CD8-positive, alpha-beta memory T cell (primary cell): ENCODE measurements at regions not wholly inside any gene's neighbourhood (a gene's known extent, or its start where the extent isn't known, plus 50 kb on each side); places are given as distances from the start of the nearest gene placed in this dataset.

Experiments
- CTCF ChIA-PET: fragments of 350-600 bp; sonication (Branson Sonifier 250); formaldehyde crosslinking; loops from one replicate; lab custom pipeline; 2021; ENCODE audit warnings: antibody characterized with exemption; lab: Charles Lee
- POLR2A ChIA-PET: fragments of 350-600 bp; sonication (Branson Sonifier 250); formaldehyde crosslinking; loops from one replicate; lab custom pipeline; 2021; ENCODE audit warnings: antibody characterized with exemption; lab: Charles Lee
- DNase-seq, 5 donors: peaks; one replicate each; pipeline versions ENCODE4 v3.0.0 to v3.0.0-alpha.2; 2020 to 2022; ENCODE audit warnings: mixed read lengths in 1 of 5
- H3K27ac ChIP-seq: one replicate; pipeline ENCODE4 v1.7.0; 2013; ENCODE audit warnings: low read depth, mild to moderate bottlenecking, low read length, moderate library complexity
- H3K27me3 ChIP-seq: 2 replicates; pipeline ENCODE4 v1.7.0; 2013; ENCODE audit warnings: low read length, mild to moderate bottlenecking; ENCODE audit not compliant: insufficient read depth, poor library complexity, severe bottlenecking
- H3K36me3 ChIP-seq: 2 replicates; pipeline ENCODE4 v1.7.0; 2013; ENCODE audit warnings: mild to moderate bottlenecking, low read length, moderate library complexity; ENCODE audit not compliant: insufficient read depth
- H3K4me1 ChIP-seq: 2 replicates; pipeline ENCODE4 v1.7.0; 2013; ENCODE audit warnings: mild to moderate bottlenecking, low read length, moderate library complexity; ENCODE audit not compliant: insufficient read depth
- H3K4me3 ChIP-seq: 2 replicates; pipeline ENCODE4 v1.7.0; 2013; ENCODE audit warnings: mild to moderate bottlenecking, low read length
- H3K9me3 ChIP-seq: 2 replicates; pipeline ENCODE4 v1.7.0; 2013; ENCODE audit warnings: mild to moderate bottlenecking, low read length
- H3K27ac Mint-ChIP-seq, 8 donors: one replicate each; pipeline ENCODE4 v1.8.0; 2020 to 2021; ENCODE audit warnings: mixed read lengths in 8 of 8, mild to moderate bottlenecking in 6 of 8, inconsistent platforms in 3 of 8, moderate library complexity in 3 of 8
- H3K27me3 Mint-ChIP-seq, 2 donors: one replicate each; pipeline ENCODE4 v1.8.0; 2020 to 2021; ENCODE audit warnings: mixed read lengths in 2 of 2, mild to moderate bottlenecking in 1 of 2, moderate library complexity in 1 of 2
- H3K36me3 Mint-ChIP-seq, 3 donors: one replicate each; pipeline ENCODE4 v1.8.0; 2020 to 2021; ENCODE audit warnings: mixed read lengths in 3 of 3, inconsistent platforms in 1 of 3, mild to moderate bottlenecking in 1 of 3
- H3K4me1 Mint-ChIP-seq, 3 donors: one replicate each; pipeline ENCODE4 v1.8.0; 2020 to 2021; ENCODE audit warnings: mixed read lengths in 3 of 3, inconsistent platforms in 1 of 3, mild to moderate bottlenecking in 1 of 3
- H3K4me3 Mint-ChIP-seq, 7 donors: one replicate each; pipeline ENCODE4 v1.8.0; 2020 to 2021; ENCODE audit warnings: mixed read lengths in 7 of 7, mild to moderate bottlenecking in 6 of 7, moderate library complexity in 4 of 7, inconsistent platforms in 2 of 7
- H3K9me3 Mint-ChIP-seq, 5 donors: one replicate each; pipeline ENCODE4 v1.8.0; 2020 to 2022; ENCODE audit warnings: mixed read lengths in 5 of 5, mild to moderate bottlenecking in 3 of 5, moderate library complexity in 2 of 5, inconsistent platforms in 1 of 5

GRCh38 chr2:14930441-14930840 is 297.9 kb downstream of the LRATD1 start:
- H3K36me3 Mint-ChIP-seq = no peaks in the 10 kb centered on the region
- H3K9me3 ChIP-seq = no peaks in the 10 kb centered on the region
- H3K27ac ChIP-seq = no peak overlapping the region
- no peak for DNase-seq
- H3K9me3 Mint-ChIP-seq = peaks cover 0 to 2% (median 0%) of the 10 kb centered on the region in 5 donors
- no peak overlapping the region for H3K27ac Mint-ChIP-seq
- no peaks in the 10 kb centered on the region for H3K4me1 ChIP-seq
- CTCF ChIA-PET = no interaction called here
- POLR2A ChIA-PET = no interaction called here
- peaks cover 2 to 3% of the 10 kb centered on the region in 2 donors for H3K27me3 Mint-ChIP-seq
- H3K27me3 ChIP-seq = no peaks in the 10 kb centered on the region
- H3K36me3 ChIP-seq = no peaks in the 10 kb centered on the region
- no peak overlapping the region for H3K4me3 ChIP-seq
- no peaks in the 10 kb centered on the region for H3K4me1 Mint-ChIP-seq
- H3K4me3 Mint-ChIP-seq = no peak overlapping the region

DNA sequence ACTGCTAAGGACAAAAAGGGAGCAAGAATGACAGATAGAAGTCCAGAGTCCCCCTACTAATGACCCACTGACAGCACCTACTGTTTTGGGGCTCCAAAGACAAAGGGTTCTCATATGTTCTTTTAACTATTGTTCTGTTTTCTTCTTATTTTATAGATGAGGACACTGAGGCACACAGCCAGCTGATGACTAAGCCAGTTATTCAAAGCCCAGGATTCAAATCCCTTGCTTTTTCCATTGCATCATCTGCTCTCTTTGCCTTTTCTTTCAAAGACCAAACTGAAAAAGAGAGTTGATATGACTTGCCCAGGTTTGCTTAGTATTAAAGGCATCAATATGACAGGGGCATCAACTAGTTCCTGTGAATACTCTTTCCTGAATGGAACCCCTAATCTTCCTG is 299.8 kb downstream of the LRATD1 start:
- no peaks in the 10 kb centered on the region for H3K4me1 Mint-ChIP-seq
- no peaks in the 10 kb centered on the region for H3K9me3 ChIP-seq
- no peak overlapping the region for H3K4me3 ChIP-seq
- ChIA-PET POLR2A (no interaction called here), CTCF (no interaction called here)
- H3K27ac Mint-ChIP-seq = no peak overlapping the region
- H3K4me1 ChIP-seq = no peaks in the 10 kb centered on the region
- no peaks in the 10 kb centered on the region for H3K36me3 Mint-ChIP-seq
- no peaks in the 10 kb centered on the region for H3K27me3 ChIP-seq
- no peaks in the 10 kb centered on the region for H3K36me3 ChIP-seq
- no peak overlapping the region for H3K4me3 Mint-ChIP-seq
- peaks cover 2 to 3% of the 10 kb centered on the region in 2 donors for H3K27me3 Mint-ChIP-seq
- H3K9me3 Mint-ChIP-seq = peaks cover 0 to 6% (median 1%) of the 10 kb centered on the region in 5 donors
- no peak overlapping the region for H3K27ac ChIP-seq
- DNase-seq = no peak

- Histone ChIP-seq H3K27ac (no peak overlapping the region), H3K9me3 (no peaks in the 10 kb centered on the region), H3K4me1 (no peaks in the 10 kb centered on the region), H3K4me3 (no peak overlapping the region), H3K36me3 (no peaks in the 10 kb centered on the region), H3K27me3 (no peaks in the 10 kb centered on the region)
- H3K4me1 Mint-ChIP-seq = no peaks in the 10 kb centered on the region
- CTCF ChIA-PET = no interaction called here
- POLR2A ChIA-PET = no interaction called here
- peaks cover 0 to 6% (median 1%) of the 10 kb centered on the region in 5 donors for H3K9me3 Mint-ChIP-seq
- peaks cover 2 to 3% of the 10 kb centered on the region in 2 donors for H3K27me3 Mint-ChIP-seq
- peaks cover 0 to under 1% (median 0%) of the 10 kb centered on the region in 3 donors for H3K36me3 Mint-ChIP-seq
- no peak overlapping the region for H3K4me3 Mint-ChIP-seq
- DNase-seq = no peak
- no peak overlapping the region for H3K27ac Mint-ChIP-seq
Measured at GRCh38 chr2:14933753-14934152, 301.2 kb downstream of the LRATD1 start.

- Histone ChIP-seq H3K27me3 (no peaks in the 10 kb centered on the region), H3K27ac (no peak overlapping the region), H3K4me1 (no peaks in the 10 kb centered on the region), H3K9me3 (no peaks in the 10 kb centered on the region), H3K36me3 (no peaks in the 10 kb centered on the region), H3K4me3 (no peak overlapping the region)
- peaks cover 0 to 6% (median 1%) of the 10 kb centered on the region in 5 donors for H3K9me3 Mint-ChIP-seq
- peaks cover 2 to 3% of the 10 kb centered on the region in 2 donors for H3K27me3 Mint-ChIP-seq
- no peak for DNase-seq
- POLR2A ChIA-PET = no interaction called here
- no peaks in the 10 kb centered on the region for H3K4me1 Mint-ChIP-seq
- H3K27ac Mint-ChIP-seq = no peak overlapping the region
- peaks cover 0 to 2% (median 0%) of the 10 kb centered on the region in 3 donors for H3K36me3 Mint-ChIP-seq
- CTCF ChIA-PET = no interaction called here
- no peak overlapping the region for H3K4me3 Mint-ChIP-seq
Measured at GRCh38 chr2:14936426-14936825, 303.9 kb downstream of the LRATD1 start.

DNA sequence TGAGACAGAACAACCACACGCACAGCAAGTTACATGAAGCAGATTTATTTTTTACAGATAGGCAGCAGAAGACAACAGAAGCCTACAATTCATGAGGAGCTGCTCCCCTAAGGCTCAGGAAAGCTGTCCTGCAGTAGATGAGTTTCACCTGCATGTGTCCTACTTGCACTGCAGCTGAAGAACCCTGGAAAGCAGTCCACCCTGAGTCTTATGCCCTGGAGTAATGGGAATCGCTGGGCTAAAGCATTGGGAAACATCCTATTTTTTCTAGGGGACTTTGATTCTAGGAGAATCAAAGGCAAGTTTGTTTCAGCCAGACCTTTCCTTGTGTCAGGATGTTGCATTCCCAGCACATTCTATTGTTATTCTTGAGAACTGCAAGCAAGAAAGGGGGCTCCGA is 304.8 kb downstream of the LRATD1 start:
- H3K36me3 Mint-ChIP-seq = peaks cover 0 to 2% (median 0%) of the 10 kb centered on the region in 3 donors
- Histone ChIP-seq H3K27me3 (no peaks in the 10 kb centered on the region), H3K9me3 (no peaks in the 10 kb centered on the region), H3K4me3 (no peak overlapping the region), H3K4me1 (no peaks in the 10 kb centered on the region), H3K36me3 (no peaks in the 10 kb centered on the region), H3K27ac (no peak overlapping the region)
- peaks cover 0 to 7% of the 10 kb centered on the region in 2 donors for H3K27me3 Mint-ChIP-seq
- ChIA-PET CTCF (no interaction called here), POLR2A (no interaction called here)
- H3K4me1 Mint-ChIP-seq = no peaks in the 10 kb centered on the region
- H3K4me3 Mint-ChIP-seq = no peak overlapping the region
- H3K9me3 Mint-ChIP-seq = peaks cover 0 to 6% (median 1%) of the 10 kb centered on the region in 5 donors
- DNase-seq = no peak
- H3K27ac Mint-ChIP-seq = no peak overlapping the region

DNA sequence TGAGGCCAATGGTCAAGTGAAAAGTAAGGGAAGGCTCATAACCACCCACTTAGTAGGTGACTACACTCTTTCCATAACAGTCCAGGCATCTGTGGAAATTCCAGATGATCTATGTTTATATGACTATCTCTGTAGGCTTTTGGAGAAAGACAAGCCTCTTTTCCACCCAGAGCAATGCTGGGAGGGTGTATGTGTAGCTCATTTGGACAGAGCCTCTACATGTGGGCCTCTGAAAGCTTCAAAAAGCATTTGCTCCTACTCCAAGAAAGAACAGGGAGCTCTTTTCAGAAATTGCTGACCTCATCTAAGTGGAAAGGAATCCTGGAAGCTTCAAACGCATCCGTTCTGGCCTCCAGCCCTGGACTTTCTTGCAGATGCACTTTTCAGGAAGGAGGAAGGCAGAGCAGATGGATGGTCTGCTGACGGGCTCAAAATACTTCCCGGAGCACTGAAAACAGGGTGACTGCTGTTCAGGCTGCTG is 308.7 kb downstream of the LRATD1 start:
- no peak for DNase-seq
- no peaks in the 10 kb centered on the region for H3K36me3 ChIP-seq
- Mint-ChIP-seq H3K9me3 (peaks cover 3 to 15% (median 6%) of the 10 kb centered on the region in 5 donors), H3K4me3 (no peak overlapping the region), H3K4me1 (no peaks in the 10 kb centered on the region), H3K27me3 (peaks cover 0 to 7% of the 10 kb centered on the region in 2 donors), H3K36me3 (peaks cover 0 to 2% (median 0%) of the 10 kb centered on the region in 3 donors), H3K27ac (no peak overlapping the region)
- CTCF ChIA-PET = no interaction called here
- H3K4me1 ChIP-seq = no peaks in the 10 kb centered on the region
- no peaks in the 10 kb centered on the region for H3K9me3 ChIP-seq
- POLR2A ChIA-PET = no interaction called here
- H3K27me3 ChIP-seq = no peaks in the 10 kb centered on the region
- no peak overlapping the region for H3K27ac ChIP-seq
- H3K4me3 ChIP-seq = no peak overlapping the region

DNA sequence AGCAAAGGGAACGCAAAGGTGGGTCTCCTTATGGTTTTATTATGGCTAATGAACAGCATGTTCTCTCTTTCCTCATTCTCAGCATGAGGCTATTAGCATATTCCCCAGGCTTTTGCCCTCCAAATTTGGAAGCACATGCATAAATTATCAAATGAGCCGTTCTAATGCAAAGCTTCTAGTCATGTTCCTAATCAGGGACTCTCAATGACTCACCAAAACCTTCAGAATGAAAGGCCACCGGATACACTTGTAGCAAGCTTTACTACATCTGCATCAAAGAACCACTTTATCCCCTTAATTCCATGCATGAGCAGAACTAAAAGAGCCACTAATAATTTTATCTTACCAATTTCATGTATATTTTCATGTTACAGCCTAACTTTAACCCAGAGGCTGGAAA is 310.5 kb downstream of the LRATD1 start:
- no peak overlapping the region for H3K27ac Mint-ChIP-seq
- H3K4me1 ChIP-seq = no peaks in the 10 kb centered on the region
- ChIA-PET CTCF (no interaction called here), POLR2A (no interaction called here)
- H3K4me3 ChIP-seq = no peak overlapping the region
- H3K36me3 Mint-ChIP-seq = peaks cover 0 to 2% (median 0%) of the 10 kb centered on the region in 3 donors
- H3K4me3 Mint-ChIP-seq = no peak overlapping the region
- no peaks in the 10 kb centered on the region for H3K9me3 ChIP-seq
- H3K36me3 ChIP-seq = no peaks in the 10 kb centered on the region
- H3K27me3 ChIP-seq = no peaks in the 10 kb centered on the region
- DNase-seq = no peak
- no peak overlapping the region for H3K27ac ChIP-seq
- no peaks in the 10 kb centered on the region for H3K4me1 Mint-ChIP-seq
- H3K9me3 Mint-ChIP-seq = peaks cover 5 to 10% (median 5%) of the 10 kb centered on the region in 5 donors
- H3K27me3 Mint-ChIP-seq = peaks cover 0 to 7% of the 10 kb centered on the region in 2 donors

DNA sequence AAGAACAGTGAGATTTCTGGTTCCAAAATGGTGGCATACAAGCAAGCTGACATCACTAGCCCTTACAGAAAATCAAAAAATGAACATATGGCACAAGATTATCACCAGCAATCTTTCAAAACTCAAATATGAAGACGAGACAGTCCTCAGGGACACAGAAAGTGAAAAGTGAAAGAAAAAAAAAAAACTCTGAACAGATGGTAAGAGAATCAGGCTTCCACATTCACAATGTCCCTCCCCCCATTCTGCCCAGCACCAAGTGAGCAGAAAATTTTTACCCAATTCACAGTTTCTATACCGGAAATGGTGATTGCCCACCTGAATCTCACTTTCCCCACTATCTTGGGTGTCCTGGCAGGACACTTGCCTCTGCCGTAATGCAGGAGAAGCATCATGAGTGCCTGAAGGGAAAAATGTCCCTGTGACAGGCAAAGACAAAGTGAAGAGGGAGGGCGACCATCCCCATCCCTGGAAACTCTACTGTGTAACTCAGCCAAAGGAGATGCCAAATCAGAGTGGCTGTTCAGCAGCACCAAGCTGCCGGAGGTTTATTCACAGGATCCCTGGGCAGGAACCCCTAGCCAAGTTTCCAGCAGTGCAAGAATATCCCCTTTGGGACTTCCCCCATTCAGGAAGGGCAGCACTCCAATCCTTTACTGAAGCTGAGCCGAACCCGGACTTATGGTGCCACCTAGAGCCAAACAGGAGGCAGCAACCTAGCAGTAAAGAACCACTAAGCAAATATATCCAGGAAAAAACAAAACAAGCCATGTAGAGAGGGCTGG is 312.2 kb downstream of the LRATD1 start:
- Histone ChIP-seq H3K4me3 (no peak overlapping the region), H3K36me3 (no peaks in the 10 kb centered on the region), H3K4me1 (no peaks in the 10 kb centered on the region), H3K27me3 (no peaks in the 10 kb centered on the region), H3K9me3 (no peaks in the 10 kb centered on the region), H3K27ac (no peak overlapping the region)
- H3K27me3 Mint-ChIP-seq = peaks cover 0 to 7% of the 10 kb centered on the region in 2 donors
- H3K27ac Mint-ChIP-seq = no peak overlapping the region
- no peaks in the 10 kb centered on the region for H3K4me1 Mint-ChIP-seq
- ChIA-PET POLR2A (no interaction called here), CTCF (no interaction called here)
- DNase-seq = no peak
- H3K36me3 Mint-ChIP-seq = no peaks in the 10 kb centered on the region
- H3K9me3 Mint-ChIP-seq = peaks cover 5 to 10% (median 5%) of the 10 kb centered on the region in 5 donors
- no peak overlapping the region for H3K4me3 Mint-ChIP-seq
